HG02623 (cell line): ENCODE measurements at regions not wholly inside any gene's neighbourhood (a gene's known extent, or its start where the extent isn't known, plus 50 kb on each side); places are given as distances from the start of the nearest gene placed in this dataset.
A peak's percentile ranks its signal among the peaks of the same experiment; 100 is the strongest.
"Not testable (repeated sequence)": the region's sequence is repeated elsewhere in the genome, so short reads cannot be mapped to it uniquely, and the experiment has no call there.

Experiments
- ATAC-seq: cut with Tn5 transposase; IDR thresholded peaks from one replicate; pipeline ENCODE4 v1.9.1; 2021; ENCODE audit warnings: moderate library complexity; ENCODE audit not compliant: unreplicated experiment

- no peak for ATAC-seq
Measured at GRCh38 chr3:158882445-158882844, 80.6 kb downstream of the MFSD1 start.

GRCh38 chr3:158896729-158897128 lies 94.9 kb downstream of the MFSD1 start:
- ATAC-seq: no peak

GRCh38 chr3:158906749-158907148 lies 104.9 kb downstream of the MFSD1 start:
- ATAC-seq: no peak

DNA sequence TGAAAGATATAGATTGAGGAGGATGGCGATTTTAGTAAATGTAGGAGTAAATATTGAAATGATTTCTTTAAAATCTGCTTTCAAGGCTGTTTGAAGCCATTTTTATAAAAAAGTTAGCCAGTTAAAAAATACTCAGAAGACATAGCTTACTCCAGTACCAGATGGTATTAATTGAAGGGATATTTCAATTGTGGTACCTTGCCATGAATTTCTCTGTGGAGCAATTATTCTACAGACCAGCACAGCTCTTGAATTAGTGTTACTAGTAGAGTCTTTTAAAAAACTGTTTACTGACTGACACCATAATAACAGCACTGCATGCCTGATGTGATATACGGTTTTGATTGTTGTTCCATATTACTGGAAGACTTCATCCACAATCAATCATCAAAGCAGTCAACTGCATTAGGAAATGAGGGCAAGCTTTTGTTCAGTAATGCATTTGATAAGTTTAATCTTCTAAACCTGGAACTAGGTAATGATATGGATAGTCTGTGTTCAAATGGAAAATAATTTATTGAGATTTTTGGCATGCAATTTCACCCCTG lies 106.4 kb downstream of the MFSD1 start:
- no peak for ATAC-seq

DNA sequence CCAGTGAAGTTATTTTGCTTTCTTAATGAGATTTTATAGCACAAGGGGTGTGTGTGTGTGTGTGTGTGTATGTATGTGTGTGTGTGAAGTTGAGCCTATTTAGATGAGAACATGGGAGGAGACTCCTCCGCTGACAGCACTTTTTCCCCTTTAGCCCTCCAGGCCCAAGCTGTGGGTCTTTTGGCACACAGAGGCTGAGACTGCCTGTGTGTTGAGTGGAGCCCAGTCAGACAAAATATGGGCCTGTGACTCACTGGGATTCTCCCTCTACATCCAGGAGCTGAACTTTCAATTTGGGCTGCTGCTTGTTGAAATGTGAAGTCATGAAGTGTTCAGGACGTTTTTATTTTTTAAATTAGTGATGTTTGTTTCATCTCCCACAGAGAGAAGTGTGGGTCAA lies 108.0 kb downstream of the MFSD1 start:
- ATAC-seq: no peak

- no peak for ATAC-seq
Measured at GRCh38 chr3:158911586-158911985, 109.7 kb downstream of the MFSD1 start.

- ATAC-seq: no peak
Measured at GRCh38 chr3:158912188-158912587, 110.3 kb downstream of the MFSD1 start.

DNA sequence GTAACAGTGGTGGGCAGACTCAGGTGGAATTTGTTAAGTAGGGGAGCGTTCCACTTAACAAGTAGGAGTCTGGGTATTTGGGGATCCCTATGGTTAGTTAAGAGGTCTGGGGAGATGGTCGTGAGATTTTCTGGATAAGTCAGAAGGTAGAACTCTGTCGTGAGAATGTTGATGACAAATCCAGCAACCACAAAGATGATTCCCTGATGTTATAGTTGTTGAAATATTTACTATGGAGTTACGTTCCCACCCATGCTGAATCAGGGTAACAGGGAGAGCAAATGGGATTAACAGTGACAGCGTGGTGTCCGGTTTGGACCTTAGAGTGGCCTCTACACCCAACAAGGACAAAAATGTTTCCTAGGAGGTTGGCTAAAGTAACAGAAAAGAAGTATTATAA lies 110.8 kb downstream of the MFSD1 start:
- ATAC-seq: no peak

GRCh38 chr3:158916111-158916510 lies 114.3 kb downstream of the MFSD1 start:
- no peak for ATAC-seq

DNA sequence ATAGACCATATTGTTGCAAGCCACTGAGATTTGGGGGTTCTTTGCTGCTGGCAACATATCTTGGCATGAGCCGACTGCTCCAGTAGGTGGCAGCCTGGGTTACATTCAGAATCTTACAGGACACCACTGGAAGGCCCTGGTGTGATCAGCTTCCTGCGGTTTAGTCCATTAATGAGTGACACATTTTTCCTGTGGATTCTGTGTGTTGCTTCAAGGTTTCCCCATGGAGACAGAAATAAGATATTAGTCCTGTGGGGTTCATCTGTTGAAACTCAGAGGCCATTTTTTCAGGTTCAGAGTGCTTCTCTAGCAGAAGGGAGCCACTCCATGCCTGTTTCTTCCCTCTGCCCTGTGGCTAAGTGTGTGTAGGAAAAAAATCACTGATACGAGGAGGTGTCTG lies 116.2 kb downstream of the MFSD1 start:
- ATAC-seq: peak; percentile 83

DNA sequence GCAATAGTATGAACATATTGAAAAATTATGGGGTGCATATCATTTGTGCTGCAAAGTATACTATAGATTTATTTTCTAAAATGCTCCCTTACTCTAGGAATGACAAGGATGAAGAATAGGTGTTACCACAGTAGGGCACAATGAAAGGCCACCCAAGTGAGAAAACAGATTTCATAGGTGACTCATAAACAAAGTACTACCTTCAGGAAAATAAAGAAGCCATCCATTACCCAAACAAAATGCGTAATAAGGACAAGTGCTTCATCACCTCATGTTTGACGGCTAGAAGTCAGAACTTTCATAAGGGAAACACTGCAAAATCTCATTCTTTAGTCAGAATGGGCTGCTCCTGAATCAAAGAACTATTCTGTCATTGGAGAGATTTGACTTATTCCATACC lies 116.6 kb downstream of the MFSD1 start:
- ATAC-seq: no peak

- no peak for ATAC-seq
Measured at GRCh38 chr3:158920371-158920770, 118.5 kb downstream of the MFSD1 start.

- no peak for ATAC-seq
Measured at GRCh38 chr3:158925021-158925420, 123.2 kb downstream of the MFSD1 start.

DNA sequence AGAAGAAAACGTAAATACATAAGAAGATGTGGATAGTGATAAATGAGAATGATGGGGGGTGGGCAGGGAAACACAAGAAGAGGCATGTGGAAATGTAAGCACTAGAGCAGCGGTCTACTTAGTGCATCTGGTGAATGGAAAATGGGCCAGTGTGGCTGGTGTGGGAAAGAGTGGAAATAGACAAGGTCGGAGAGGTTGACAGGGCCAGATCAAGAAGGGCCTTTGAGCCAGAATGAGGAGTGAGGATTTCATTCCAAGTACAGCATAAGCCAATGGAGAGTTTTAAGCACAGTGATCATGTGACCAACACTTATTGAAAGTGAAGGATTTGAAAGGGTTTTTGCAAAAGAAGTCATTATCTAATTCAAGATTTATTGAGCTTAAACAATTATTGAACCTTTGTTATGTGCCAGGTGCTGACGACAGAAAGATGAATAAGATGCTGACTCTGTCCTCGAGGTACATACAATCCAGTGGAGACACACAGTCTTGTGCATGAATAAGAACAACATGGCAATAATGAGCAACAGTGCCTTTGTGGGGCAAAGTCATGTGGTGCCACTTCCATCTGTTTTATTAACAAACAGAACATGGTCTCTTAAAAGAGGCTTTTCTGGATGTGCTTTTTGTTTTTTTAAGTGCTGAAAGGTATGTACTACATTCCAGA lies 124.1 kb downstream of the MFSD1 start:
- ATAC-seq: no peak

DNA sequence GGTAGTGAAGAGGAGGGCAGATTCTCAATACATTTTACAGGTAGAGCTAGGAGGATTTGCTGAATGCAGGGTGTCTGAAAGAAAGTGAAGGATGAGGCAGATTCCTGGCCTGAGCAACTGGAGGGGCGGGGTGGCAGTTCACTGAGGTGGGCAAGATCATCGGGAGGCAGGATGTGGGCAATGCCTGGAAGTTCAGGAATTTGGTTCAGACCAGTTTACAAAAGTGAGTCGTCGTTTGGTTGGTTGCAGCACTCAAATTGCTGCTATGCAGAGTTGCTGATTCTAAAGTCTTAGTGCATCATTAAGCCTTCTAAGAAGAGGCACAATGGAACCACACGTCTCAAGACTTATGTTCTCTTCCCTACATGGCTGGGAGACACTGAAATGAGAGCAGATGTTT lies 134.0 kb downstream of the MFSD1 start:
- no peak for ATAC-seq

DNA sequence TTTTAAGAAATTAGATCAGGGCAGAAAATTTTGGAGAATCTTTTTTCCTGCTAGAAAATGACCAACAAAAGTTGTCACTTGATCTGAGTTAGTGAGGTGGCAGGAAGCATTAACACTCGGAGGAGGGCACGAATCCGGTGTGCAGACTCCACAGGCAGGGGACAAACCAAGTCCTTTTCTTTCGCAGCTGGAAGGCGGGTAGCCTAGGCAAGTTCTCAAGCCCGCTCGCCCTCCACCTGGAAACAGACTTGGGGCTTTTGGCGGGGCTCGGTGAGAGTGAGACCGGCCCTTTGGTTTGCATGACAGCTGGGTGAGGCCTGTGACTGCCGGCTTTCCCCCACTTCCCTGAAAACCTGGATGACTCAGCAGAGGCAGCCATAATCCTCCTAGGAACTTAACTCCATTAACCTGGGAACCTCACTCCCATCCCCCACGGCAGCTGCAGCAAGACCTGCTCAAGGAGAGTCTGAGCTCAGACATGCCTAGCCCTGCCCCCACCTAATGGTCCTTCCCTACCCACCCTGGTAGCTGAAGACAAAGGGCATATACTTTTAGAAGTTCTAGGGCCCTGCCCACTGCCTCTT lies 134.8 kb downstream of the MFSD1 start:
- ATAC-seq: no peak

GRCh38 chr3:158950178-158950901 lies 148.5 kb downstream of the MFSD1 start:
- no peak for ATAC-seq

DNA sequence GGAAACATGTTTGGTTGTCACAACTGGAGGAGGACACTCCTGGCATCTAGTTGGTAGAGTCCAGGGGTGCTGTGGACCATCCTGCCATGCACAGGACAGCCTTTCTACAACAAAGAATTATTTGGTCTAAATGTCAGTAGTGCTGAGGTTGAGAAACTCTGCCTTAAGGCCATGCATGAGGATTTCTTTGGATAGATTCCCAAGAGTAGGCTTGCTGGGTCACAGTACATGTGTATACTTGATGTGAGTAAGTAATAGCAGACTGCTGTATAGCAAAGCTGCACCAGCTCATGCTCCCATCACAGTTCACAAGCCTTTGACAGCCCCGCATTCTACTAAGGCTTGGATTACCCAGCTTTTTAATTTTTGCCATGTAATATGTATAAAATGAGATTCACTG lies 151.3 kb downstream of the MFSD1 start:
- no peak for ATAC-seq

DNA sequence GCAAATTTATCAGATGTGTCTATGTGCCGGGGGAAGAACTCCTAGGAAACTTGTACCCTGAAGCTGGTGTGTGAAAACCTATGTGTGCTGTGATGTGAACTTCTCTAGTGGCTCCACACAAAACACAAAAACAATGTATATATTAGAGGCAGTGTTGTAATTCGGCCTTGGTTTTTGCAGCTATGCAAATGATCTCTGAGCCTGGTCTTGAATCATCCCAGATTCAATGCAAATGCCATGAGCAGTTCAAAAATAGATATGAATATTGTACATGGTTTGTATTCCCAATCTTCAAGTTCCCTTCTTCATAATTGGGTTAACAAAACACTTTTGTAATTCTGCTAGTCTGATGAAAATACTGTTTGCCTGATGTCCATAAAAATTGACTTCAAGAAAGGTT lies 152.6 kb downstream of the MFSD1 start:
- ATAC-seq: no peak

DNA sequence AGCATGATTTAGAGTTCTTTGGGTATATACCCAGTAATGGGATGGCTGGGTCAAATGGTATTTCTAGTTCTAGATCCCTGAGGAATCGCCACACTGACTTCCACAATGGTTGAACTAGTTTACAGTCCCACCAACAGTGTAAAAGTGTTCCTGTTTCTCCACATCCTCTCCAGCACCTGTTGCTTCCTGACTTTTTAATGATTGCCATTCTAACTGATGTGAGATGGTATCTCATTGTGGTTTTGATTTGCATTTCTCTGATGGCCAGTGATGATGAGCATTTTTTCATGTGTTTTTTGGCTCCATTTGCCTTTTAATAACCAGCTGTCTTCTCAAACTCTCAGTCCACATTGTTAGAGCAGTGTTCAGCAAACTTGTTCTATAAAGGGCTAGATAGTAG lies 155.9 kb downstream of the MFSD1 start:
- ATAC-seq: not testable (repeated sequence)

DNA sequence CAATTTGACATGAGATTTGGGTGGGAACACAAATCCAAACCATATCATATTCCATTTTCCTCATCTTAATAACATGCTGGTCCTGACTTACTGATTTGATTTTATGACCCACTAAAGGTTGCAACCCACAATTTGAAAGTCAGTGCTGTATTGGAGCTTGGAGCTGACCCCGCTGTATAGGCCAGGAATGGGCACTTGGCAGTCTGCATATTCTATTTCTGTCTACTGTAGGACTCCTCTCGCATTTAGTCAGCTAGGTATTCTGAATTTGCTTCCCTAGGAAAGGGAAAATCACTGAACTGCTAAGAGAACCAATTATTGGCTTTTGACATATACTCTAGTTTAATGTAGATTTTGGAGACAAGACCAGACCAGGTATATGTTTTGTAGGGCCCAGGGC lies 157.0 kb downstream of the MFSD1 start:
- ATAC-seq: no peak

- ATAC-seq: no peak
Measured at GRCh38 chr3:158961471-158961870, 159.6 kb downstream of the MFSD1 start.
